ENCODE measurements at regions not wholly inside any gene's neighbourhood (a gene's known extent, or its start where the extent isn't known, plus 50 kb on each side); places are given as distances from the start of the nearest gene placed in this dataset.

- intact Hi-C loops (cut with DNase I): no loop called here
- TF ChIP-seq POLR2A (IDR thresholded peaks at IDR 0.05) (no peak), CTCF (IDR thresholded peaks at IDR 0.05) (no peak)
- H3K4me1 ChIP-seq: peaks cover 42 to 54% of the 10 kb centered on the region in 2 donors
These were observed 76.2 kb upstream of the ADAMTS9 start for GRCh38 chr3:64763980-64764379.

GRCh38 chr3:64761729-64762128, 73.9 kb upstream of the ADAMTS9 start:
- DNase-seq: peak; percentile 72 to 79
- no peaks in the 10 kb centered on the region for H3K27me3 ChIP-seq
- no peak for TF ChIP-seq CTCF (IDR thresholded peaks at IDR 0.05)
- TF ChIP-seq POLR2A (IDR thresholded peaks at IDR 0.05): no peak
- H3K36me3 ChIP-seq: no peaks in the 10 kb centered on the region
- H3K27ac ChIP-seq: peak overlapping the region; percentile 55 to 72 (median 67)
- H3K4me3 ChIP-seq (replicated peaks in 1 of 3): no peak overlapping the region
- 12 to 29% methylated on average over 5 of the region's 5 CpGs for WGBS, 2 donors
- intact Hi-C loops (cut with DNase I): no loop called here
- peaks cover 49 to 57% of the 10 kb centered on the region in 2 donors for H3K4me1 ChIP-seq
- no peaks in the 10 kb centered on the region for H3K9me3 ChIP-seq

More at GRCh38 chr3:64763980-64764379, 76.2 kb upstream of the ADAMTS9 start:
- Histone ChIP-seq H3K36me3 (no peaks in the 10 kb centered on the region), H3K27ac (no peak overlapping the region), H3K27me3 (no peaks in the 10 kb centered on the region), H3K4me3 (replicated peaks in 1 of 3) (no peak overlapping the region), H3K9me3 (no peaks in the 10 kb centered on the region)
- DNase-seq: no peak

- Histone ChIP-seq H3K4me1 (peaks cover 46 to 52% of the 10 kb centered on the region in 2 donors), H3K27ac (peak overlapping the region; percentile 55 to 72 (median 67)), H3K27me3 (no peaks in the 10 kb centered on the region), H3K9me3 (no peaks in the 10 kb centered on the region), H3K4me3 (replicated peaks in 1 of 3) (no peak overlapping the region), H3K36me3 (no peaks in the 10 kb centered on the region)
- 87 to 89% methylated on average over 5 of the region's 5 CpGs for WGBS, 2 donors
- DNase-seq: no peak
- TF ChIP-seq POLR2A (IDR thresholded peaks at IDR 0.05): no peak
- no peak for TF ChIP-seq CTCF (IDR thresholded peaks at IDR 0.05)
- intact Hi-C loops (cut with DNase I): no loop called here
These were observed 72.5 kb upstream of the ADAMTS9 start for GRCh38 chr3:64760258-64760657.

GRCh38 chr3:64759811-64760210, 72.0 kb upstream of the ADAMTS9 start:
- Histone ChIP-seq H3K9me3 (no peaks in the 10 kb centered on the region), H3K36me3 (no peaks in the 10 kb centered on the region), H3K27me3 (no peaks in the 10 kb centered on the region), H3K4me1 (peaks cover 46 to 52% of the 10 kb centered on the region in 2 donors), H3K27ac (peak overlapping the region; percentile 55 to 72 (median 67)), H3K4me3 (replicated peaks in 1 of 3) (no peak overlapping the region)
- WGBS, 2 donors: 32 to 37% methylated on average over 2 of the region's 2 CpGs
- no peak for DNase-seq
- intact Hi-C loops (cut with DNase I): no loop called here
- TF ChIP-seq POLR2A (IDR thresholded peaks at IDR 0.05) (no peak), CTCF (IDR thresholded peaks at IDR 0.05) (no peak)

GRCh38 chr3:64756398-64756986, 68.7 kb upstream of the ADAMTS9 start:
- H3K4me1 ChIP-seq: peaks cover 35 to 37% of the 10 kb centered on the region in 2 donors
- peak overlapping the region in 1 of 3 donors; percentile 20 for H3K27ac ChIP-seq

More at GRCh38 chr3:64756398-64756986, 68.7 kb upstream of the ADAMTS9 start:
- no peaks in the 10 kb centered on the region for H3K36me3 ChIP-seq
- TF ChIP-seq POLR2A (IDR thresholded peaks at IDR 0.05) (no peak), CTCF (IDR thresholded peaks at IDR 0.05) (no peak)
- no peak overlapping the region for H3K4me3 ChIP-seq (replicated peaks in 1 of 3)
- H3K9me3 ChIP-seq: no peaks in the 10 kb centered on the region
- H3K27me3 ChIP-seq: no peaks in the 10 kb centered on the region
- intact Hi-C loops (cut with DNase I): no loop called here
- 90 to 94% methylated on average over 2 of the region's 2 CpGs for WGBS, 2 donors
- no peak for DNase-seq

Data from thyroid gland (tissue), 4 donors.